K562 (cell line): ENCODE measurements at regions not wholly inside any gene's neighbourhood (a gene's known extent, or its start where the extent isn't known, plus 50 kb on each side); places are given as distances from the start of the nearest gene placed in this dataset.

Experiments used
- ATAC-seq: fragments of 200-7000 bp; cut with Tn5 transposase; 3 replicates; pipeline ENCODE4 v1.9.1; 2020; ENCODE audit warnings: moderate library complexity
- BruUV-seq: library from RNA; stranded (reverse); fragments of 400-500 nt; replicated peaks from 2 replicates; lab custom pipeline; 2021; lab: Mats Ljungman, UMichigan
- CTCF ChIA-PET: fragments of 300-600 bp; formaldehyde crosslinking; extraction: SDS; loops from one replicate; lab custom pipeline; 2021; ENCODE audit warnings: low intra/inter-chr PET ratio; lab: Yijun Ruan, JAX
- POLR2A ChIA-PET: fragments of 300-600, 350-650 bp; sonication (Branson Sonifier 250); formaldehyde crosslinking; extraction: SDS; loops from one replicate; lab custom pipeline; 2021; ENCODE audit warnings: antibody characterized with exemption, inconsistent platforms; lab: Yijun Ruan, JAX
- DNase-seq, 4 experiments: peaks; one replicate each; pipeline versions ENCODE4 v3.0.0 to v3.0.0-alpha.2; 2011 to 2018; ENCODE audit warnings: low spot score in 3 of 4, mixed read lengths in 3 of 4; ENCODE audit errors: extremely low read depth in 1 of 4
- FAIRE-seq: peaks from 2 replicates; lab custom pipeline; 2011; peaks lifted over from hg19 to GRCh38; lab: Jason Lieb, UNC
- H2AFZ ChIP-seq: 2 replicates; pipeline ENCODE4 v1.6.0; 2011; ENCODE audit warnings: low read depth, low read length, control low read depth, inconsistent platforms
- H3K27ac ChIP-seq: fragments of 200-600 bp; 3 replicates; pipeline ENCODE4 v1.8.0; 2011; ENCODE audit warnings: low read depth, mild to moderate bottlenecking, control low read depth, inconsistent platforms, low read length, moderate library complexity, mixed read lengths; ENCODE audit errors: extremely low read depth
- H3K27me3 ChIP-seq, 2 experiments: fragments of 300-600 bp in 1 of 2; 2 replicates in 1 of 2; 3 replicates in 1 of 2; pipeline versions ENCODE4 v1.6.0 to v1.8.0; 2011; ENCODE audit warnings: inconsistent platforms in 2 of 2, low read length in 2 of 2, mild to moderate bottlenecking in 1 of 2, mixed read lengths in 1 of 2, moderate library complexity in 1 of 2; ENCODE audit not compliant: control insufficient read depth in 2 of 2, insufficient read depth in 2 of 2
- H3K36me3 ChIP-seq: fragments of 300-600 bp; 3 replicates; pipeline ENCODE4 v1.8.0; 2011; ENCODE audit warnings: mild to moderate bottlenecking, low read length, inconsistent platforms; ENCODE audit not compliant: control insufficient read depth, insufficient read depth
- H3K4me1 ChIP-seq, 2 experiments: fragments of 200-600 bp in 1 of 2; replicated peaks in 1 of 2; 2 replicates in 1 of 2; 3 replicates in 1 of 2; pipeline versions ENCODE4 v1.5.1 to v1.8.0; 2011; ENCODE audit warnings: inconsistent platforms in 2 of 2, low read length in 2 of 2, mild to moderate bottlenecking in 1 of 2, mixed read lengths in 1 of 2, moderate library complexity in 1 of 2; ENCODE audit not compliant: control insufficient read depth in 2 of 2, insufficient read depth in 2 of 2
- H3K4me2 ChIP-seq: 2 replicates; pipeline ENCODE4 v1.6.1; 2011; ENCODE audit warnings: low read length, control low read depth, inconsistent platforms, mixed read lengths; ENCODE audit not compliant: insufficient read depth
- H3K4me3 ChIP-seq: fragments of 200-600 bp; sonication (generic), shearing (Covaris generic); 2 replicates; pipeline ENCODE4 v1.5.1; 2016; ENCODE audit warnings: control low read depth, inconsistent platforms
- H3K79me2 ChIP-seq: fragments of 200-600 bp; 3 replicates; pipeline ENCODE4 v1.8.0; 2011; ENCODE audit warnings: low read length, inconsistent platforms; ENCODE audit not compliant: control insufficient read depth, insufficient read depth
- H3K9ac ChIP-seq, 2 experiments: 2 replicates each; pipeline versions ENCODE4 v1.6.0 to v1.6.1; 2011; ENCODE audit warnings: low read depth in 2 of 2, low read length in 2 of 2, control low read depth in 1 of 2, inconsistent platforms in 1 of 2, mild to moderate bottlenecking in 1 of 2, mixed read lengths in 1 of 2; ENCODE audit not compliant: insufficient read depth in 1 of 2
- H3K9me1 ChIP-seq: one replicate; pipeline ENCODE4 v1.6.0; 2011; ENCODE audit warnings: inconsistent platforms, mild to moderate bottlenecking, low read length, moderate library complexity; ENCODE audit not compliant: control insufficient read depth, insufficient read depth
- H3K9me3 ChIP-seq: replicated peaks from 2 replicates; pipeline ENCODE4 v1.5.1; 2011; ENCODE audit warnings: low read depth, low read length, inconsistent platforms; ENCODE audit not compliant: control insufficient read depth, insufficient read depth
- H4K20me1 ChIP-seq: replicated peaks from 2 replicates; pipeline ENCODE4 v1.6.1; 2011; ENCODE audit warnings: low read length, inconsistent platforms, mixed read lengths; ENCODE audit not compliant: control insufficient read depth, insufficient read depth
- KAT2B ChIP-seq: IDR thresholded peaks from one replicate; pipeline ENCODE4 v1.6.1; 2012; ENCODE audit warnings: low read depth, mild to moderate bottlenecking, control low read depth, inconsistent platforms, low read length, moderate library complexity
- MEF2A ChIP-seq: IDR thresholded peaks from 2 replicates; pipeline ENCODE4 v1.6.1; 2011; ENCODE audit warnings: low read depth, mild to moderate bottlenecking, low read length, moderate library complexity; ENCODE audit not compliant: control insufficient read depth
- TCF3 ChIP-seq: sonication (generic); formaldehyde crosslinking; IDR thresholded peaks from 2 replicates; pipeline ENCODE4 v1.4.0; 2020; ENCODE audit warnings: mild to moderate bottlenecking, missing genetic modification reagents
- WGBS: fragments of 100-300 bp; shearing (Covaris generic); methylation state at CpG from one replicate; pipeline ENCODE4 v1.1.6; 2016; ENCODE audit warnings: low coverage, mixed read lengths; ENCODE audit not compliant: insufficient coverage; ENCODE audit errors: missing lambda C conversion rate; 5-methylcytosine and 5-hydroxymethylcytosine counted together
- in situ Hi-C: fragments of 300-500 bp; cut with MboI; formaldehyde crosslinking; loops from 4 replicates; pipeline ENCODE4 v1.15.0; 2018; ENCODE audit warnings: inconsistent platforms, mixed read lengths
- intact Hi-C: fragments of 100-400 bp; cut with micrococcal nuclease; formaldehyde crosslinking; loops from 2 replicates; pipeline ENCODE4 v1.14.2; 2022
- TF ChIP-seq, protein P1 (sequence below), 2 experiments: fragments of 450-650 bp; IDR thresholded peaks; 2 replicates each; pipeline ENCODE4 v1.6.1; 2018; ENCODE audit warnings: mild to moderate bottlenecking in 2 of 2, low read depth in 1 of 2; ENCODE audit not compliant: partially characterized antibody in 2 of 2

DNA sequence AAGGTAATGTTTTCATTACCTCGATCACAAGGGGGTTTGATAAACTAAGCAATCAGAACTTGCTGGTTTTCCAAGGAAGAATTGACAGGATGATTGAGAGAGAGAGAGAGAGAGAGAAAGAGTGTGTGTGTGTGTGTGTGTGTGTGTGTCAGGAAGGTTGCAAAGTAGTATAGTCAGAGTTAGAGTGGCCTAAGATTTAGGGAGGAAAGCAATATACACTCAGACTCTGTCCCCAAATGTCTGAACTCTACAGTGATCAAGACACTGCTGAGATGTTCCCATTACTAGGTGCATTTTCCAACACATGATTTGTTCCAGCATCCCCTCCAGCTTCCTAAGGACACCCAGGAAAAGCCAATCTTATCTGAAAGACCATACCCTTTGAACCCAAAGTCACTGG lies 1074.1 kb downstream of the BCL11B start (continued):
- TF ChIP-seq, protein P1, sequence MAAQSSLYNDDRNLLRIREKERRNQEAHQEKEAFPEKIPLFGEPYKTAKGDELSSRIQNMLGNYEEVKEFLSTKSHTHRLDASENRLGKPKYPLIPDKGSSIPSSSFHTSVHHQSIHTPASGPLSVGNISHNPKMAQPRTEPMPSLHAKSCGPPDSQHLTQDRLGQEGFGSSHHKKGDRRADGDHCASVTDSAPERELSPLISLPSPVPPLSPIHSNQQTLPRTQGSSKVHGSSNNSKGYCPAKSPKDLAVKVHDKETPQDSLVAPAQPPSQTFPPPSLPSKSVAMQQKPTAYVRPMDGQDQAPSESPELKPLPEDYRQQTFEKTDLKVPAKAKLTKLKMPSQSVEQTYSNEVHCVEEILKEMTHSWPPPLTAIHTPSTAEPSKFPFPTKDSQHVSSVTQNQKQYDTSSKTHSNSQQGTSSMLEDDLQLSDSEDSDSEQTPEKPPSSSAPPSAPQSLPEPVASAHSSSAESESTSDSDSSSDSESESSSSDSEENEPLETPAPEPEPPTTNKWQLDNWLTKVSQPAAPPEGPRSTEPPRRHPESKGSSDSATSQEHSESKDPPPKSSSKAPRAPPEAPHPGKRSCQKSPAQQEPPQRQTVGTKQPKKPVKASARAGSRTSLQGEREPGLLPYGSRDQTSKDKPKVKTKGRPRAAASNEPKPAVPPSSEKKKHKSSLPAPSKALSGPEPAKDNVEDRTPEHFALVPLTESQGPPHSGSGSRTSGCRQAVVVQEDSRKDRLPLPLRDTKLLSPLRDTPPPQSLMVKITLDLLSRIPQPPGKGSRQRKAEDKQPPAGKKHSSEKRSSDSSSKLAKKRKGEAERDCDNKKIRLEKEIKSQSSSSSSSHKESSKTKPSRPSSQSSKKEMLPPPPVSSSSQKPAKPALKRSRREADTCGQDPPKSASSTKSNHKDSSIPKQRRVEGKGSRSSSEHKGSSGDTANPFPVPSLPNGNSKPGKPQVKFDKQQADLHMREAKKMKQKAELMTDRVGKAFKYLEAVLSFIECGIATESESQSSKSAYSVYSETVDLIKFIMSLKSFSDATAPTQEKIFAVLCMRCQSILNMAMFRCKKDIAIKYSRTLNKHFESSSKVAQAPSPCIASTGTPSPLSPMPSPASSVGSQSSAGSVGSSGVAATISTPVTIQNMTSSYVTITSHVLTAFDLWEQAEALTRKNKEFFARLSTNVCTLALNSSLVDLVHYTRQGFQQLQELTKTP (IDR thresholded peaks at IDR 0.05; ENCODE audit: low read depth in 1 of 2, partially characterized antibody in 2 of 2): no peak
- no peak for TF ChIP-seq KAT2B

DNA sequence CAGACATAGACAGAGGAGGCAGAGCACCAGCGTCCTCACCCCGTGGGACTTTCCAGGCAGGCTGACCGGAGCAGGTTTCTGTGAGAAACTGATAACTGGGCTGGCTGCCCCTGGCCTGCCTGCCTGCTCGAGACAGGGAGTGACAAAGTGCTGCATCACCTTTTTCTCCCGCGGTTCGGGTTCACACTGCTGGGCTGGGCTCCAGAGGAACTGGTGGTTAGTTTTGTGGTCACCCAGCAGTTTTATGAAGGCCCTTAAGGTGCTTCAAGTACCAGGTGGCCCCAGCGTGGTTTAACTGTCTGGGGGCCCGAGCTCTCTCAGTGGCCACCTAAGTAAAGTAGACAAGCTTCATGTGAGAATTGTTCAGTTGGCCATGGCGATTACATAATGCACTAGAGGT lies 1073.6 kb downstream of the BCL11B start:
- no peak for FAIRE-seq
- no peaks in the 10 kb centered on the region for H4K20me1 ChIP-seq
- no peak for ATAC-seq
- no peaks in the 10 kb centered on the region for H3K27me3 ChIP-seq
- TF ChIP-seq MEF2A: no peak
- TF ChIP-seq TCF3 (CRISPR knock-in tag): peak; percentile 35
- TF ChIP-seq, all 486 proteins: peak for 1
- peak in 1 of 4 experiments; percentile 1 for DNase-seq
- Histone ChIP-seq H3K27ac (no peak overlapping the region), H3K4me3 (no peak overlapping the region), H3K9me3 (no peaks in the 10 kb centered on the region), H3K4me2 (no peak overlapping the region), H2AFZ (no peak overlapping the region), H3K4me1 (no peaks in the 10 kb centered on the region), H3K9ac (no peak overlapping the region), H3K36me3 (no peaks in the 10 kb centered on the region), H3K9me1 (no peaks in the 10 kb centered on the region), H3K79me2 (no peaks in the 10 kb centered on the region)
- intact Hi-C loops: no loop called here
- ChIA-PET POLR2A (no interaction called here), CTCF (no interaction called here)
- BruUV-seq: no TSS peak
- 0% methylated on average over 10 of the region's 10 CpGs for WGBS
- in situ Hi-C loops: no loop called here
